OCI-LY1 (cell line): ENCODE measurements at regions not wholly inside any gene's neighbourhood (a gene's known extent, or its start where the extent isn't known, plus 50 kb on each side); places are given as distances from the start of the nearest gene placed in this dataset.

Experiments
- H2AFZ ChIP-seq: fragments of 200-600 bp; sonication (generic), shearing (Covaris generic); 2 replicates; pipeline ENCODE4 v1.6.0; 2014; ENCODE audit warnings: antibody characterized with exemption, mild to moderate bottlenecking, low read length
- H3F3A ChIP-seq: fragments of 200-600 bp; sonication (generic), shearing (Covaris generic); 2 replicates; pipeline ENCODE4 v1.6.0; 2014; ENCODE audit warnings: mild to moderate bottlenecking, antibody characterized with exemption, low read length, moderate library complexity; ENCODE audit not compliant: insufficient read depth
- H3K27ac ChIP-seq: fragments of 200-600 bp; sonication (generic); 2 replicates; pipeline ENCODE4 v1.5.1; 2014; ENCODE audit warnings: low read length, mixed run types, mild to moderate bottlenecking, low read depth; ENCODE audit not compliant: poor library complexity, severe bottlenecking
- H3K27me3 ChIP-seq: fragments of 200-600 bp; sonication (generic); 2 replicates; pipeline ENCODE4 v1.6.0; 2014; ENCODE audit warnings: antibody characterized with exemption, mild to moderate bottlenecking, low read length, moderate library complexity; ENCODE audit not compliant: insufficient read depth
- H3K36me3 ChIP-seq: fragments of 200-600 bp; sonication (generic); 2 replicates; pipeline ENCODE4 v1.6.1; 2014; ENCODE audit warnings: mild to moderate bottlenecking, antibody characterized with exemption, low read length, moderate library complexity, mixed read lengths; ENCODE audit not compliant: insufficient read depth
- H3K4me1 ChIP-seq: fragments of 200-600 bp; sonication (generic); 2 replicates; pipeline ENCODE4 v1.5.1; 2014; ENCODE audit warnings: mild to moderate bottlenecking, low read length, moderate library complexity; ENCODE audit not compliant: insufficient read depth, severe bottlenecking
- H3K4me2 ChIP-seq: fragments of 200-600 bp; sonication (generic), shearing (Covaris generic); 2 replicates; pipeline ENCODE4 v1.6.1; 2014; ENCODE audit warnings: low read length
- H3K4me3 ChIP-seq: fragments of 200-600 bp; sonication (generic); 2 replicates; pipeline ENCODE4 v1.5.1; 2014; ENCODE audit warnings: low read length, low read depth, mild to moderate bottlenecking, mixed read lengths; ENCODE audit not compliant: poor library complexity, severe bottlenecking
- H3K79me2 ChIP-seq: fragments of 200-600 bp; shearing (Covaris generic); 2 replicates; pipeline ENCODE4 v1.6.1; 2016; ENCODE audit warnings: mixed run types, low read length, mixed read lengths; ENCODE audit not compliant: insufficient read depth
- H3K9ac ChIP-seq: fragments of 200-600 bp; sonication (generic), shearing (Covaris generic); 2 replicates; pipeline ENCODE4 v1.6.1; 2014; ENCODE audit warnings: mild to moderate bottlenecking, low read length, mixed read lengths
- H3K9me2 ChIP-seq: fragments of 200-600 bp; sonication (generic), shearing (Covaris generic); 2 replicates; pipeline ENCODE4 v1.6.1; 2014; ENCODE audit warnings: low read depth, mild to moderate bottlenecking, low read length, mixed read lengths
- H3K9me3 ChIP-seq: fragments of 200-600 bp; shearing (Covaris generic); 2 replicates; pipeline ENCODE4 v1.6.1; 2014; ENCODE audit warnings: low read length, mixed read lengths
- H4K20me1 ChIP-seq: fragments of 200-600 bp; sonication (generic), shearing (Covaris generic); 2 replicates; pipeline ENCODE4 v1.6.0; 2016; ENCODE audit warnings: mild to moderate bottlenecking, low read length; ENCODE audit not compliant: insufficient read depth
- EZH2 ChIP-seq: fragments of 200-600 bp; sonication (generic), shearing (Covaris generic); IDR thresholded peaks from 2 replicates; pipeline ENCODE4 v1.8.0; 2017; ENCODE audit warnings: borderline replicate concordance, mixed run types, mild to moderate bottlenecking, antibody characterized with exemption, low read length, moderate library complexity, mixed read lengths
- TF ChIP-seq, protein P1 (sequence below): fragments of 200-600 bp; sonication (generic), shearing (Covaris generic); IDR thresholded peaks from 2 replicates; pipeline ENCODE4 v1.5.1; 2017; ENCODE audit warnings: mild to moderate bottlenecking, antibody characterized with exemption, low read length, moderate library complexity, mixed read lengths

DNA sequence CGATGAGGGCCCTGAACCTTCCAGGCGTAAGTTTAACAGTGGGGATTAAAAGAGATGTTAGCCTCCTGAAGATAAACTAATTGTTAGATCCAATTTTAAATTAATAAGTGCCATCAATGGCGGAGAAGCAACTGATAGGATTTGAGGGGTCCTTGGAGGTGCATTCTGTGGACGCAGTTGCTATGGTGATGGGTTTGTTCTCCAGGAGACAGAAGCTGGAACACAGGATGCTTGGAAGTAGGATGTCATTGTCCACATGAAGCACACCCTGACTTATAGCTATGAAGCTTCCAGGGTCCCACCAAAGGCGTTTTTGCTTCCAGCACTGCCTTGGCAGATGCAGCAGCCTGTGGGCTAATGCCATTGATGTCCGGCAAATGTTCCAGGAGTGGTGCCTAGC lies 331.0 kb upstream of the IL12A start:
- no peaks in the 10 kb centered on the region for H4K20me1 ChIP-seq
- H3K9me3 ChIP-seq, result no peaks in the 10 kb centered on the region
- no peak overlapping the region for H3K4me2 ChIP-seq
- no peaks in the 10 kb centered on the region for H3K27me3 ChIP-seq
- H3K9ac ChIP-seq, result no peak overlapping the region
- no peaks in the 10 kb centered on the region for H3K79me2 ChIP-seq
- H2AFZ ChIP-seq, result no peak overlapping the region
- H3K27ac ChIP-seq, result no peak overlapping the region
- TF ChIP-seq, protein P1, sequence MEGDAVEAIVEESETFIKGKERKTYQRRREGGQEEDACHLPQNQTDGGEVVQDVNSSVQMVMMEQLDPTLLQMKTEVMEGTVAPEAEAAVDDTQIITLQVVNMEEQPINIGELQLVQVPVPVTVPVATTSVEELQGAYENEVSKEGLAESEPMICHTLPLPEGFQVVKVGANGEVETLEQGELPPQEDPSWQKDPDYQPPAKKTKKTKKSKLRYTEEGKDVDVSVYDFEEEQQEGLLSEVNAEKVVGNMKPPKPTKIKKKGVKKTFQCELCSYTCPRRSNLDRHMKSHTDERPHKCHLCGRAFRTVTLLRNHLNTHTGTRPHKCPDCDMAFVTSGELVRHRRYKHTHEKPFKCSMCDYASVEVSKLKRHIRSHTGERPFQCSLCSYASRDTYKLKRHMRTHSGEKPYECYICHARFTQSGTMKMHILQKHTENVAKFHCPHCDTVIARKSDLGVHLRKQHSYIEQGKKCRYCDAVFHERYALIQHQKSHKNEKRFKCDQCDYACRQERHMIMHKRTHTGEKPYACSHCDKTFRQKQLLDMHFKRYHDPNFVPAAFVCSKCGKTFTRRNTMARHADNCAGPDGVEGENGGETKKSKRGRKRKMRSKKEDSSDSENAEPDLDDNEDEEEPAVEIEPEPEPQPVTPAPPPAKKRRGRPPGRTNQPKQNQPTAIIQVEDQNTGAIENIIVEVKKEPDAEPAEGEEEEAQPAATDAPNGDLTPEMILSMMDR, result no peak
- no peak for TF ChIP-seq EZH2
- no peaks in the 10 kb centered on the region for H3K4me1 ChIP-seq
- H3K36me3 ChIP-seq, result no peaks in the 10 kb centered on the region
- H3F3A ChIP-seq, result no peaks in the 10 kb centered on the region
- H3K9me2 ChIP-seq, result no peaks in the 10 kb centered on the region
- no peak overlapping the region for H3K4me3 ChIP-seq

DNA sequence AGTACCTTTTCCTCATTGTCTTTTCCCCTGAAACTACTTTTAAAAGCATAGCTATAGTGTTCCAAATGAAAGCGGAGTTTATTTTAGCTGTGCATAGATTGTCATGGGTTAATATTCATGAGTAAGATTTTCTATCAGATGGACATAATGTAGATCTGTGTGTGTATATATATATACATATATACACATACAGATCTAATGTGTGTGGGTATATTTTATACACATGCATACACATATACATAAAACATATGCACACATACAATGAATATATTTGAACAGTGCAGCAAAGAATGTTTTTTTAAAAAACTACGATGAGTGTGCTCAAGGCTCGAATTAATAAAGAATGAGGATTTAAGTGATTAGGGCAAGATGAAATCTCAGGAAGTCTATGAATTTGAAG lies 328.3 kb upstream of the IL12A start:
- TF ChIP-seq EZH2, result no peak
- TF ChIP-seq, protein P1, result no peak

DNA sequence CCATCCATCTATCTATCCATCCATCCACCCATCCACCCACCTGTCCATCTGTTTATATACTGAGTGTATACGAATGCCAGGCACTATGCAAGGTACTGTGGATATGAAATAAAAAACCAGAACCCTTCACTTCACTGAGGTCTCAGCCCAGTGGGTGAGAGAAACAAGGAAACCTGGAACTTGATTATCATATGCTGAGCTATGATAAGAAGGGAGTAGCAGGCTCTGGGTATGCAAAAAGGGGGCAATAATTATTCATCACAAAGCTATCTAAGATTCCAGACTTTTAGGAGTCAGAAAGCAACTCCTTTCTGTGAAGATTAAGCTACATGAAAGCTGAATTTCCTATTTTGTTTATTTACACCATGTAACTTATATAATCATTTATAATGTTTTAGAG lies 327.7 kb upstream of the IL12A start:
- TF ChIP-seq, protein P1, result no peak
- no peak for TF ChIP-seq EZH2
- no peak overlapping the region for H3K4me2 ChIP-seq
- H3K27ac ChIP-seq, result no peak overlapping the region
- no peaks in the 10 kb centered on the region for H3K79me2 ChIP-seq
- no peak overlapping the region for H2AFZ ChIP-seq
- H3K9ac ChIP-seq, result no peak overlapping the region
- H3K4me1 ChIP-seq, result no peaks in the 10 kb centered on the region
- H3K27me3 ChIP-seq, result no peaks in the 10 kb centered on the region
- H3F3A ChIP-seq, result no peaks in the 10 kb centered on the region
- no peaks in the 10 kb centered on the region for H3K9me2 ChIP-seq
- no peaks in the 10 kb centered on the region for H4K20me1 ChIP-seq
- no peaks in the 10 kb centered on the region for H3K9me3 ChIP-seq
- no peak overlapping the region for H3K4me3 ChIP-seq
- H3K36me3 ChIP-seq, result no peaks in the 10 kb centered on the region

More for the DNA sequence above, 328.3 kb upstream of the IL12A start:
- H3K36me3 ChIP-seq, result no peaks in the 10 kb centered on the region
- H3K4me2 ChIP-seq, result no peak overlapping the region
- H3K9me2 ChIP-seq, result no peaks in the 10 kb centered on the region
- H3F3A ChIP-seq, result no peaks in the 10 kb centered on the region
- H3K9ac ChIP-seq, result no peak overlapping the region
- no peaks in the 10 kb centered on the region for H3K4me1 ChIP-seq
- H3K9me3 ChIP-seq, result no peaks in the 10 kb centered on the region
- no peak overlapping the region for H3K27ac ChIP-seq
- no peak overlapping the region for H3K4me3 ChIP-seq
- no peaks in the 10 kb centered on the region for H4K20me1 ChIP-seq
- no peak overlapping the region for H2AFZ ChIP-seq
- no peaks in the 10 kb centered on the region for H3K27me3 ChIP-seq
- no peaks in the 10 kb centered on the region for H3K79me2 ChIP-seq
